Suprapubic skin (tissue), 4 donors: ENCODE measurements at regions not wholly inside any gene's neighbourhood (a gene's known extent, or its start where the extent isn't known, plus 50 kb on each side); places are given as distances from the start of the nearest gene placed in this dataset.

ENCODE experiments used
- DNase-seq, 2 donors: peaks; one replicate each; pipeline ENCODE4 v3.0.0-alpha.2; 2019; ENCODE audit warnings: low spot score in 2 of 2
- H3K27ac ChIP-seq: fragments of 200-600 bp; sonication (generic); one replicate; pipeline ENCODE4 v1.5.1; 2019
- H3K27me3 ChIP-seq: fragments of 200-600 bp; sonication (generic); one replicate; pipeline ENCODE4 v1.5.1; 2019
- H3K36me3 ChIP-seq: fragments of 200-600 bp; sonication (generic); one replicate; pipeline ENCODE4 v1.5.1; 2019
- H3K4me1 ChIP-seq: fragments of 200-600 bp; sonication (generic); one replicate; pipeline ENCODE4 v1.5.1; 2019
- H3K4me3 ChIP-seq: fragments of 200-600 bp; sonication (generic); one replicate; pipeline ENCODE4 v1.5.1; 2019; ENCODE audit warnings: mild to moderate bottlenecking
- H3K9me3 ChIP-seq: fragments of 200-600 bp; sonication (generic); one replicate; pipeline ENCODE4 v1.5.1; 2019
- EP300 ChIP-seq: sonication (generic); formaldehyde crosslinking; IDR thresholded peaks from one replicate; pipeline ENCODE4 v1.6.1; 2017; ENCODE audit warnings: antibody characterized with exemption
- POLR2A ChIP-seq, 2 donors: fragments of 450-650 bp; IDR thresholded peaks; one replicate each; pipeline ENCODE4 v1.6.1; 2017; ENCODE audit warnings: antibody characterized with exemption in 2 of 2, mild to moderate bottlenecking in 2 of 2, moderate library complexity in 2 of 2
- POLR2AphosphoS5 ChIP-seq, 3 donors: sonication (generic); formaldehyde crosslinking; IDR thresholded peaks; one replicate each; pipeline ENCODE4 v1.6.1; 2017; ENCODE audit warnings: antibody characterized with exemption in 3 of 3
- WGBS: methylation state at CpG from one replicate; pipeline ENCODE4 v1.1.5; 2018; 5-methylcytosine and 5-hydroxymethylcytosine counted together
- TF ChIP-seq, protein P1 (sequence below), 2 donors: fragments of 200-600 bp in 1 of 2; fragments of 450-650 bp in 1 of 2; sonication (generic) in 1 of 2; IDR thresholded peaks; one replicate each; pipeline ENCODE4 v1.5.1; 2016 to 2019; ENCODE audit warnings: antibody characterized with exemption in 2 of 2, mild to moderate bottlenecking in 1 of 2, moderate library complexity in 1 of 2

DNA sequence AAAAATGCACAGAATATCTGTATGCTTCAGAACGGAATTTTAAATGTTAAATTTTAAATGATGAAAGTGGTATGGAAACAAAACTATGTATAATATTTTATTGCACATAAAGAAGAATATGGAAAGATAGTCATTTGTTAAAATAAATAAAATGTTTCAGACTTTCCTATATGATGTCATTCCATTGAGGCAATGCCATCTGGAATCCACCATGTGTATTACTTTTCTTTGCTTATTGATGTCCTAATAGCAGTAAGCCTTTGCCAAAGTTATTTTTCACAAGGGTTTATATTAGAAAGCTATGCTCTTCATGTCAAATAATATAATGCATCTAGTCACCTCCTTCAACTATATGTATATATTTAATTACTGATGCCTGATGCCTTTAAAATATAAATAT is 601.6 kb upstream of the PKDCC start:
- no peak for DNase-seq
- Histone ChIP-seq H3K4me1 (no peaks in the 10 kb centered on the region), H3K36me3 (no peaks in the 10 kb centered on the region), H3K27ac (no peak overlapping the region), H3K27me3 (no peaks in the 10 kb centered on the region), H3K9me3 (no peaks in the 10 kb centered on the region), H3K4me3 (no peak overlapping the region)
- TF ChIP-seq POLR2AphosphoS5 (IDR thresholded peaks at IDR 0.05), result no peak
- no peak for TF ChIP-seq EP300
- TF ChIP-seq, protein P1, sequence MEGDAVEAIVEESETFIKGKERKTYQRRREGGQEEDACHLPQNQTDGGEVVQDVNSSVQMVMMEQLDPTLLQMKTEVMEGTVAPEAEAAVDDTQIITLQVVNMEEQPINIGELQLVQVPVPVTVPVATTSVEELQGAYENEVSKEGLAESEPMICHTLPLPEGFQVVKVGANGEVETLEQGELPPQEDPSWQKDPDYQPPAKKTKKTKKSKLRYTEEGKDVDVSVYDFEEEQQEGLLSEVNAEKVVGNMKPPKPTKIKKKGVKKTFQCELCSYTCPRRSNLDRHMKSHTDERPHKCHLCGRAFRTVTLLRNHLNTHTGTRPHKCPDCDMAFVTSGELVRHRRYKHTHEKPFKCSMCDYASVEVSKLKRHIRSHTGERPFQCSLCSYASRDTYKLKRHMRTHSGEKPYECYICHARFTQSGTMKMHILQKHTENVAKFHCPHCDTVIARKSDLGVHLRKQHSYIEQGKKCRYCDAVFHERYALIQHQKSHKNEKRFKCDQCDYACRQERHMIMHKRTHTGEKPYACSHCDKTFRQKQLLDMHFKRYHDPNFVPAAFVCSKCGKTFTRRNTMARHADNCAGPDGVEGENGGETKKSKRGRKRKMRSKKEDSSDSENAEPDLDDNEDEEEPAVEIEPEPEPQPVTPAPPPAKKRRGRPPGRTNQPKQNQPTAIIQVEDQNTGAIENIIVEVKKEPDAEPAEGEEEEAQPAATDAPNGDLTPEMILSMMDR (IDR thresholded peaks at IDR 0.05), result no peak
- TF ChIP-seq POLR2A (IDR thresholded peaks at IDR 0.05), result no peak
- 86% methylated on average over 1 of the region's 1 CpG for WGBS

DNA sequence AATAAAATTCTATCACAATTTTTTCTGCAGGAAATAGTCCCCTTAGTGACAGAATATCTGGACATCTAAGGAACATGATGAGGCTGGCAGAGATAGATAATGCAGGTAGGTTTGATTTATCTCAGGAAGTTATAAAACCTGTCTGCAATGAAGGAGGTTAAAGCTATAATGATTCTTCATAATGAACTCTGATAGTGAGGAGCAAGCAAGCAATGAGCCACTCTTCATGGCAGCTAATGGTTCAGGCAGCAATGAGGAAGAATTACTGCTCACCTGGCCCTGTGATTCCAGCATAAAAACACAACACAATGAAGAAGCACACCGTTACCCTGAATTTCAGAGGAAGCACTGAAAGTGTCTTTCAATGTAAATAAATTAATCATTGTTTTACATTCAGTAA is 599.6 kb upstream of the PKDCC start:
- WGBS, result 78% methylated on average over 1 of the region's 1 CpG
- H3K27ac ChIP-seq, result no peak overlapping the region
- TF ChIP-seq POLR2A (IDR thresholded peaks at IDR 0.05), result no peak
- TF ChIP-seq, protein P1 (IDR thresholded peaks at IDR 0.05), result no peak
- TF ChIP-seq POLR2AphosphoS5 (IDR thresholded peaks at IDR 0.05), result no peak
- TF ChIP-seq EP300, result no peak
- no peak for DNase-seq
- no peaks in the 10 kb centered on the region for H3K9me3 ChIP-seq
- H3K4me1 ChIP-seq, result no peaks in the 10 kb centered on the region
- no peaks in the 10 kb centered on the region for H3K36me3 ChIP-seq
- H3K27me3 ChIP-seq, result no peaks in the 10 kb centered on the region
- no peak overlapping the region for H3K4me3 ChIP-seq

GRCh38 chr2:41457026-41457425 is 590.8 kb upstream of the PKDCC start:
- no peak overlapping the region for H3K27ac ChIP-seq

DNA sequence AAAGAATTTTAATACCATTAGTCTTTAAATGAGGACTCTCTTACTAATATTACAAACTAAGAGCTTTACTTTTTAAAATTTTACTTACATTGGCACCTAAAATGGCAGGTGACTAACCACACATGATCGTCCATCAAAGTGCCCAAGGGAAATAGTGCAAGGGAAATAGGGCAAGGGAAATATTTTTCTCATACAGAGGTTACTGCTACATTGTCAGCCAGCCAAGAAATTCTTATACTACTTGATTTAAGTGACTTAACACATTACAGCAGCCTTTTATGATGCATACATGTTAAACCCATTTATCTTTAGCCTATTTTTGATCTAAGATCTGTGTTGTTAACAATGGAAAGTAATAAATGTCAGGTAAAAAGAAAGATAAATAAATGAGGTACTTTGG is 587.2 kb upstream of the PKDCC start:
- no peak overlapping the region for H3K4me3 ChIP-seq
- no peaks in the 10 kb centered on the region for H3K4me1 ChIP-seq
- no peaks in the 10 kb centered on the region for H3K36me3 ChIP-seq
- WGBS, result 33% methylated on average over 1 of the region's 1 CpG
- TF ChIP-seq, protein P1 (IDR thresholded peaks at IDR 0.05), result no peak
- TF ChIP-seq POLR2AphosphoS5 (IDR thresholded peaks at IDR 0.05), result no peak
- TF ChIP-seq POLR2A (IDR thresholded peaks at IDR 0.05), result no peak
- TF ChIP-seq EP300, result no peak
- no peak overlapping the region for H3K27ac ChIP-seq
- H3K27me3 ChIP-seq, result no peaks in the 10 kb centered on the region
- no peak for DNase-seq
- H3K9me3 ChIP-seq, result no peaks in the 10 kb centered on the region

More at GRCh38 chr2:41457026-41457425, 590.8 kb upstream of the PKDCC start:
- 82% methylated on average over 3 of the region's 3 CpGs for WGBS
- TF ChIP-seq POLR2A (IDR thresholded peaks at IDR 0.05), result no peak
- TF ChIP-seq, protein P1 (IDR thresholded peaks at IDR 0.05), result no peak
- no peak for TF ChIP-seq EP300
- DNase-seq, result no peak
- Histone ChIP-seq H3K4me3 (no peak overlapping the region), H3K9me3 (no peaks in the 10 kb centered on the region), H3K36me3 (no peaks in the 10 kb centered on the region), H3K4me1 (no peaks in the 10 kb centered on the region), H3K27me3 (no peaks in the 10 kb centered on the region)

GRCh38 chr2:41464395-41464794 is 583.4 kb upstream of the PKDCC start:
- Histone ChIP-seq H3K9me3 (no peaks in the 10 kb centered on the region), H3K27me3 (no peaks in the 10 kb centered on the region), H3K36me3 (no peaks in the 10 kb centered on the region), H3K4me3 (no peak overlapping the region), H3K4me1 (no peaks in the 10 kb centered on the region), H3K27ac (no peak overlapping the region)
- TF ChIP-seq, protein P1 (IDR thresholded peaks at IDR 0.05), result no peak
- TF ChIP-seq POLR2A (IDR thresholded peaks at IDR 0.05) (no peak), POLR2AphosphoS5 (IDR thresholded peaks at IDR 0.05) (no peak), EP300 (no peak)
- DNase-seq, result no peak
